ENCODE measurements at regions not wholly inside any gene's neighbourhood (a gene's known extent, or its start where the extent isn't known, plus 50 kb on each side); places are given as distances from the start of the nearest gene placed in this dataset.

GRCh38 chr2:103868396-103868795 is 985.5 kb upstream of the POU3F3 start:
- no peaks in the 10 kb centered on the region for H3K4me1 ChIP-seq
- H3K79me2 ChIP-seq = no peaks in the 10 kb centered on the region
- H2AFZ ChIP-seq = no peak overlapping the region
- H3K9ac ChIP-seq = no peak overlapping the region
- H3K36me3 ChIP-seq (ENCODE audit: control insufficient read depth, insufficient read depth, low read length) = no peaks in the 10 kb centered on the region
- no peak overlapping the region for H3K27ac ChIP-seq
- no peaks in the 10 kb centered on the region for H3K27me3 ChIP-seq (ENCODE audit: control insufficient read depth, insufficient read depth, low read length)
- H3K4me3 ChIP-seq (ENCODE audit: low read depth, low read length) = no peak overlapping the region
- no peak overlapping the region for H3K4me2 ChIP-seq (ENCODE audit: low read length)
- TF ChIP-seq, protein P1, sequence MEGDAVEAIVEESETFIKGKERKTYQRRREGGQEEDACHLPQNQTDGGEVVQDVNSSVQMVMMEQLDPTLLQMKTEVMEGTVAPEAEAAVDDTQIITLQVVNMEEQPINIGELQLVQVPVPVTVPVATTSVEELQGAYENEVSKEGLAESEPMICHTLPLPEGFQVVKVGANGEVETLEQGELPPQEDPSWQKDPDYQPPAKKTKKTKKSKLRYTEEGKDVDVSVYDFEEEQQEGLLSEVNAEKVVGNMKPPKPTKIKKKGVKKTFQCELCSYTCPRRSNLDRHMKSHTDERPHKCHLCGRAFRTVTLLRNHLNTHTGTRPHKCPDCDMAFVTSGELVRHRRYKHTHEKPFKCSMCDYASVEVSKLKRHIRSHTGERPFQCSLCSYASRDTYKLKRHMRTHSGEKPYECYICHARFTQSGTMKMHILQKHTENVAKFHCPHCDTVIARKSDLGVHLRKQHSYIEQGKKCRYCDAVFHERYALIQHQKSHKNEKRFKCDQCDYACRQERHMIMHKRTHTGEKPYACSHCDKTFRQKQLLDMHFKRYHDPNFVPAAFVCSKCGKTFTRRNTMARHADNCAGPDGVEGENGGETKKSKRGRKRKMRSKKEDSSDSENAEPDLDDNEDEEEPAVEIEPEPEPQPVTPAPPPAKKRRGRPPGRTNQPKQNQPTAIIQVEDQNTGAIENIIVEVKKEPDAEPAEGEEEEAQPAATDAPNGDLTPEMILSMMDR (IDR thresholded peaks at IDR 0.05) = no peak
- H3K9me3 ChIP-seq (ENCODE audit: control insufficient read depth, low read length) = no peaks in the 10 kb centered on the region

DNA sequence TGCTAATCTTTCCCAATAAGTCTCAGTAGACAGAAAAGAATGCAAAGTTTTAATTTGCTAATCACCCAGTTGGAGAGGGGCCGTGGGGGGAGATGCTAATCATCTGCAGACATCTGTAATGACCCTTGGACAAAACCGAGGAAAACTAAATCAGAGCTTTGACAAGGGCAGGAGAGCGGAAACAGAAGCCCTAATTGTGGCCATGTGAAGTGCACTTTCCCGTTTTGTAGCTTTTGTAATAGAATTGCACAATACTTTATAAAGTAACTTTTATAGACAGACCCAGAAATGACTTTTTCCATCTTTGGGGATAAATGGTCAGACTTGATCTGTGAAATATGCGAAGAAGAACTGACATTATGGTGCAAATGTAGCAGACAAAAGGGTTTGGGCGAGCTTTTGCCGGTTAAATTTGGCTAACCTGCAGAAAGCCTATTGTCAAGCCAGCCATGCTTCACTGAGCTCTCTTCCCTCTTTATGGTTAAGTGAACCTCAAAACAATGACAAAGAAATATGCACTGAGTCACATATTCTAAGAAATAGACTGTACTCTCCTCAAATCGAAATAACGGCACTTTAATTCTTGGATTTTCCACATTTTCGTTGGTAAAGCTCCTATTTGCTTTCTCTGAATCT is 980.1 kb upstream of the POU3F3 start:
- Histone ChIP-seq H3K27me3 (ENCODE audit: control insufficient read depth, insufficient read depth, low read length) (no peaks in the 10 kb centered on the region), H3K9ac (no peak overlapping the region)

DNA sequence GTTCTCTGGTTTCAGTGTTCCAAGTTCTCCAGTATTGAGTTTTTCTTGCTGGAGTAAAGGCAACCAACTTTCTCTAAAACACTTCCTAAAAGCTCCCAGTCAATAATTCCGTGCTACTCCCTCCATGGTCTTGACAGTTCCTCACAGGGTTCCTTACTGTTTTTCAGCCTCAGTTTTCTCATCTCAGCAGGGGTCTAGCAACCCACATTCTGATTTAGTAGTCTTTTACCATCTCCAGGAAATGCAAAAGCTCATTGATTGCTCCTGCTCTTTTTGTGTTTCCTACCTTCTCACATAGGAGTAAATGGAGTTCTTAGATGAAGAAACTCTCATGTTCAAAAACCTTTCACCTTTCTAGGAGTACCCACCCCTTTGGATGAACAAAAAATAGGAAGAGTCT is 978.8 kb upstream of the POU3F3 start:
- H3K4me2 ChIP-seq (ENCODE audit: low read length) = no peak overlapping the region
- H3K27me3 ChIP-seq (ENCODE audit: control insufficient read depth, insufficient read depth, low read length) = no peaks in the 10 kb centered on the region
- no peaks in the 10 kb centered on the region for H3K36me3 ChIP-seq (ENCODE audit: control insufficient read depth, insufficient read depth, low read length)
- H3K9me3 ChIP-seq (ENCODE audit: control insufficient read depth, low read length) = no peaks in the 10 kb centered on the region
- H3K27ac ChIP-seq = no peak overlapping the region
- TF ChIP-seq, protein P1 (IDR thresholded peaks at IDR 0.05) = no peak
- no peak overlapping the region for H2AFZ ChIP-seq
- H3K4me1 ChIP-seq = no peaks in the 10 kb centered on the region
- no peak overlapping the region for H3K9ac ChIP-seq
- no peak overlapping the region for H3K4me3 ChIP-seq (ENCODE audit: low read depth, low read length)
- no peaks in the 10 kb centered on the region for H3K79me2 ChIP-seq

More for the DNA sequence above, 980.1 kb upstream of the POU3F3 start:
- Histone ChIP-seq H3K9me3 (ENCODE audit: control insufficient read depth, low read length) (no peaks in the 10 kb centered on the region), H3K4me2 (ENCODE audit: low read length) (no peak overlapping the region), H3K36me3 (ENCODE audit: control insufficient read depth, insufficient read depth, low read length) (no peaks in the 10 kb centered on the region), H2AFZ (no peak overlapping the region), H3K4me1 (no peaks in the 10 kb centered on the region), H3K79me2 (no peaks in the 10 kb centered on the region), H3K27ac (no peak overlapping the region), H3K4me3 (ENCODE audit: low read depth, low read length) (no peak overlapping the region)
- TF ChIP-seq, protein P1 (IDR thresholded peaks at IDR 0.05) = no peak

- H3K4me2 ChIP-seq (ENCODE audit: low read length) = no peak overlapping the region
- H3K4me1 ChIP-seq = no peaks in the 10 kb centered on the region
- no peaks in the 10 kb centered on the region for H3K27me3 ChIP-seq (ENCODE audit: control insufficient read depth, insufficient read depth, low read length)
- no peaks in the 10 kb centered on the region for H3K79me2 ChIP-seq
- H3K9ac ChIP-seq = no peak overlapping the region
- TF ChIP-seq, protein P1 (IDR thresholded peaks at IDR 0.05) = no peak
- H3K4me3 ChIP-seq (ENCODE audit: low read depth, low read length) = no peak overlapping the region
- no peaks in the 10 kb centered on the region for H3K36me3 ChIP-seq (ENCODE audit: control insufficient read depth, insufficient read depth, low read length)
- no peaks in the 10 kb centered on the region for H3K9me3 ChIP-seq (ENCODE audit: control insufficient read depth, low read length)
- H3K27ac ChIP-seq = no peak overlapping the region
- H2AFZ ChIP-seq = no peak overlapping the region
These were observed 978.4 kb upstream of the POU3F3 start for GRCh38 chr2:103875531-103875930.

GRCh38 chr2:103876611-103877010 is 977.3 kb upstream of the POU3F3 start:
- Histone ChIP-seq H3K79me2 (no peaks in the 10 kb centered on the region), H2AFZ (no peak overlapping the region), H3K4me2 (ENCODE audit: low read length) (no peak overlapping the region), H3K9ac (no peak overlapping the region), H3K4me1 (no peaks in the 10 kb centered on the region), H3K27me3 (ENCODE audit: control insufficient read depth, insufficient read depth, low read length) (no peaks in the 10 kb centered on the region), H3K36me3 (ENCODE audit: control insufficient read depth, insufficient read depth, low read length) (no peaks in the 10 kb centered on the region), H3K4me3 (ENCODE audit: low read depth, low read length) (no peak overlapping the region), H3K27ac (no peak overlapping the region), H3K9me3 (ENCODE audit: control insufficient read depth, low read length) (no peaks in the 10 kb centered on the region)
- TF ChIP-seq, protein P1 (IDR thresholded peaks at IDR 0.05) = no peak
